Keratinocyte (primary cell): ENCODE measurements at regions not wholly inside any gene's neighbourhood (a gene's known extent, or its start where the extent isn't known, plus 50 kb on each side); places are given as distances from the start of the nearest gene placed in this dataset.

ENCODE experiments used
- CTCF ChIP-seq, 3 experiments: IDR thresholded peaks in 1 of 3; conservative IDR thresholded peaks in 1 of 3; optimal IDR thresholded peaks in 1 of 3; 2 replicates in 2 of 3; 3 replicates in 1 of 3; pipeline versions ENCODE3 to v1.5.1; 2011; ENCODE audit warnings: low read length in 3 of 3, mild to moderate bottlenecking in 3 of 3, moderate library complexity in 2 of 3, control low read depth in 1 of 3, inconsistent platforms in 1 of 3; ENCODE audit not compliant: insufficient read depth in 2 of 3; ENCODE audit errors: extremely low read depth in 1 of 3
- EZH2 ChIP-seq: IDR thresholded peaks from one replicate; pipeline ENCODE4 v1.6.1; 2012; ENCODE audit warnings: inconsistent platforms, mild to moderate bottlenecking, low read length, moderate library complexity

GRCh38 chr5:37889612-37890317 is 49.9 kb upstream of the GDNF start:
- TF ChIP-seq EZH2 (no peak), CTCF (optimal IDR thresholded peaks at IDR 0.05 in 1 of 3, IDR thresholded peaks at IDR 0.05 in 1 of 3, conservative IDR thresholded peaks at IDR 0.05 in 1 of 3; ENCODE audit: extremely low read depth in 1 of 3, insufficient read depth in 2 of 3, low read length in 3 of 3) (no peak)
